ENCODE measurements at regions not wholly inside any gene's neighbourhood (a gene's known extent, or its start where the extent isn't known, plus 50 kb on each side); places are given as distances from the start of the nearest gene placed in this dataset.

DNA sequence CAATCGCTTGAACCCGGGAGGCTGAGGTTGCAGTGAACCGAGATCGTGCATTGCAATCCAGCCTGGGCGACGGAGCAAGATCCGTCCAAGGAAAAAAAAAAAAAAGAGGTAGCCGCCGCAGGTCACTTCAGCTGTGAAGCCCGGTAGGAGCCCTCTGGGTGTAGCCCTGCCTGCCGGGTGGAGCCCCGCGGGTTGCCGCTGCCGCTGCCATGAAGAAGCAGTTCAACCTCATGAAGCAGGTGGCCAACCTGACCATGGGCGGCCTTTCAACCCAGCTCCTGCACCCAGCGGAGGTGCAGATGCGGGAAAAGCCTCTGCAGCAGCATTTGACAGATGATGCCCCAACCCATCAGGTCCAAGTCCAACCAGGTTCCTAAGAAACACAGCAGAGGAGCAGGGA is 219.5 kb upstream of the SLC39A10 start:
- TF ChIP-seq, protein P1, sequence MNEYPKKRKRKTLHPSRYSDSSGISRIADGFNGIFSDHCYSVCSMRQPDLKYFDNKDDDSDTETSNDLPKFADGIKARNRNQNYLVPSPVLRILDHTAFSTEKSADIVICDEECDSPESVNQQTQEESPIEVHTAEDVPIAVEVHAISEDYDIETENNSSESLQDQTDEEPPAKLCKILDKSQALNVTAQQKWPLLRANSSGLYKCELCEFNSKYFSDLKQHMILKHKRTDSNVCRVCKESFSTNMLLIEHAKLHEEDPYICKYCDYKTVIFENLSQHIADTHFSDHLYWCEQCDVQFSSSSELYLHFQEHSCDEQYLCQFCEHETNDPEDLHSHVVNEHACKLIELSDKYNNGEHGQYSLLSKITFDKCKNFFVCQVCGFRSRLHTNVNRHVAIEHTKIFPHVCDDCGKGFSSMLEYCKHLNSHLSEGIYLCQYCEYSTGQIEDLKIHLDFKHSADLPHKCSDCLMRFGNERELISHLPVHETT (tag by site-specific recombination; IDR thresholded peaks at IDR 0.05) = no peak
- TF ChIP-seq ZNF10 (tag by site-specific recombination; IDR thresholded peaks at IDR 0.05) (no peak), ZNF707 (tag by site-specific recombination; IDR thresholded peaks at IDR 0.05) (no peak), RBAK (tag by site-specific recombination; IDR thresholded peaks at IDR 0.05) (no peak), ZBTB7A (tag by site-specific recombination; IDR thresholded peaks at IDR 0.05; ENCODE audit: low read depth) (no peak), ZBTB21 (tag by site-specific recombination; IDR thresholded peaks at IDR 0.05) (no peak), ZNF24 (tag by site-specific recombination; IDR thresholded peaks at IDR 0.05) (no peak), ZNF211 (tag by site-specific recombination; IDR thresholded peaks at IDR 0.05; ENCODE audit: low read depth) (no peak), MYNN (tag by site-specific recombination; IDR thresholded peaks at IDR 0.05; ENCODE audit: borderline replicate concordance) (no peak)
- TF ChIP-seq, protein P2, sequence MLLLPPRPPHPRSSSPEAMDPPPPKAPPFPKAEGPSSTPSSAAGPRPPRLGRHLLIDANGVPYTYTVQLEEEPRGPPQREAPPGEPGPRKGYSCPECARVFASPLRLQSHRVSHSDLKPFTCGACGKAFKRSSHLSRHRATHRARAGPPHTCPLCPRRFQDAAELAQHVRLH (tag by site-specific recombination; IDR thresholded peaks at IDR 0.05) = no peak
- TF ChIP-seq, protein P3, sequence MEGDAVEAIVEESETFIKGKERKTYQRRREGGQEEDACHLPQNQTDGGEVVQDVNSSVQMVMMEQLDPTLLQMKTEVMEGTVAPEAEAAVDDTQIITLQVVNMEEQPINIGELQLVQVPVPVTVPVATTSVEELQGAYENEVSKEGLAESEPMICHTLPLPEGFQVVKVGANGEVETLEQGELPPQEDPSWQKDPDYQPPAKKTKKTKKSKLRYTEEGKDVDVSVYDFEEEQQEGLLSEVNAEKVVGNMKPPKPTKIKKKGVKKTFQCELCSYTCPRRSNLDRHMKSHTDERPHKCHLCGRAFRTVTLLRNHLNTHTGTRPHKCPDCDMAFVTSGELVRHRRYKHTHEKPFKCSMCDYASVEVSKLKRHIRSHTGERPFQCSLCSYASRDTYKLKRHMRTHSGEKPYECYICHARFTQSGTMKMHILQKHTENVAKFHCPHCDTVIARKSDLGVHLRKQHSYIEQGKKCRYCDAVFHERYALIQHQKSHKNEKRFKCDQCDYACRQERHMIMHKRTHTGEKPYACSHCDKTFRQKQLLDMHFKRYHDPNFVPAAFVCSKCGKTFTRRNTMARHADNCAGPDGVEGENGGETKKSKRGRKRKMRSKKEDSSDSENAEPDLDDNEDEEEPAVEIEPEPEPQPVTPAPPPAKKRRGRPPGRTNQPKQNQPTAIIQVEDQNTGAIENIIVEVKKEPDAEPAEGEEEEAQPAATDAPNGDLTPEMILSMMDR (tag by site-specific recombination; IDR thresholded peaks at IDR 0.05) = no peak
- TF ChIP-seq, protein P4, sequence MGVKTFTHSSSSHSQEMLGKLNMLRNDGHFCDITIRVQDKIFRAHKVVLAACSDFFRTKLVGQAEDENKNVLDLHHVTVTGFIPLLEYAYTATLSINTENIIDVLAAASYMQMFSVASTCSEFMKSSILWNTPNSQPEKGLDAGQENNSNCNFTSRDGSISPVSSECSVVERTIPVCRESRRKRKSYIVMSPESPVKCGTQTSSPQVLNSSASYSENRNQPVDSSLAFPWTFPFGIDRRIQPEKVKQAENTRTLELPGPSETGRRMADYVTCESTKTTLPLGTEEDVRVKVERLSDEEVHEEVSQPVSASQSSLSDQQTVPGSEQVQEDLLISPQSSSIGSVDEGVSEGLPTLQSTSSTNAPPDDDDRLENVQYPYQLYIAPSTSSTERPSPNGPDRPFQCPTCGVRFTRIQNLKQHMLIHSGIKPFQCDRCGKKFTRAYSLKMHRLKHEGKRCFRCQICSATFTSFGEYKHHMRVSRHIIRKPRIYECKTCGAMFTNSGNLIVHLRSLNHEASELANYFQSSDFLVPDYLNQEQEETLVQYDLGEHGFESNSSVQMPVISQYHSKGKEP (tag by site-specific recombination; IDR thresholded peaks at IDR 0.05) = no peak
- TF ChIP-seq, protein P5, sequence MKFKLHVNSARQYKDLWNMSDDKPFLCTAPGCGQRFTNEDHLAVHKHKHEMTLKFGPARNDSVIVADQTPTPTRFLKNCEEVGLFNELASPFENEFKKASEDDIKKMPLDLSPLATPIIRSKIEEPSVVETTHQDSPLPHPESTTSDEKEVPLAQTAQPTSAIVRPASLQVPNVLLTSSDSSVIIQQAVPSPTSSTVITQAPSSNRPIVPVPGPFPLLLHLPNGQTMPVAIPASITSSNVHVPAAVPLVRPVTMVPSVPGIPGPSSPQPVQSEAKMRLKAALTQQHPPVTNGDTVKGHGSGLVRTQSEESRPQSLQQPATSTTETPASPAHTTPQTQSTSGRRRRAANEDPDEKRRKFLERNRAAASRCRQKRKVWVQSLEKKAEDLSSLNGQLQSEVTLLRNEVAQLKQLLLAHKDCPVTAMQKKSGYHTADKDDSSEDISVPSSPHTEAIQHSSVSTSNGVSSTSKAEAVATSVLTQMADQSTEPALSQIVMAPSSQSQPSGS (tag by site-specific recombination; IDR thresholded peaks at IDR 0.05; ENCODE audit: low read depth) = no peak
- TF ChIP-seq, protein P6, sequence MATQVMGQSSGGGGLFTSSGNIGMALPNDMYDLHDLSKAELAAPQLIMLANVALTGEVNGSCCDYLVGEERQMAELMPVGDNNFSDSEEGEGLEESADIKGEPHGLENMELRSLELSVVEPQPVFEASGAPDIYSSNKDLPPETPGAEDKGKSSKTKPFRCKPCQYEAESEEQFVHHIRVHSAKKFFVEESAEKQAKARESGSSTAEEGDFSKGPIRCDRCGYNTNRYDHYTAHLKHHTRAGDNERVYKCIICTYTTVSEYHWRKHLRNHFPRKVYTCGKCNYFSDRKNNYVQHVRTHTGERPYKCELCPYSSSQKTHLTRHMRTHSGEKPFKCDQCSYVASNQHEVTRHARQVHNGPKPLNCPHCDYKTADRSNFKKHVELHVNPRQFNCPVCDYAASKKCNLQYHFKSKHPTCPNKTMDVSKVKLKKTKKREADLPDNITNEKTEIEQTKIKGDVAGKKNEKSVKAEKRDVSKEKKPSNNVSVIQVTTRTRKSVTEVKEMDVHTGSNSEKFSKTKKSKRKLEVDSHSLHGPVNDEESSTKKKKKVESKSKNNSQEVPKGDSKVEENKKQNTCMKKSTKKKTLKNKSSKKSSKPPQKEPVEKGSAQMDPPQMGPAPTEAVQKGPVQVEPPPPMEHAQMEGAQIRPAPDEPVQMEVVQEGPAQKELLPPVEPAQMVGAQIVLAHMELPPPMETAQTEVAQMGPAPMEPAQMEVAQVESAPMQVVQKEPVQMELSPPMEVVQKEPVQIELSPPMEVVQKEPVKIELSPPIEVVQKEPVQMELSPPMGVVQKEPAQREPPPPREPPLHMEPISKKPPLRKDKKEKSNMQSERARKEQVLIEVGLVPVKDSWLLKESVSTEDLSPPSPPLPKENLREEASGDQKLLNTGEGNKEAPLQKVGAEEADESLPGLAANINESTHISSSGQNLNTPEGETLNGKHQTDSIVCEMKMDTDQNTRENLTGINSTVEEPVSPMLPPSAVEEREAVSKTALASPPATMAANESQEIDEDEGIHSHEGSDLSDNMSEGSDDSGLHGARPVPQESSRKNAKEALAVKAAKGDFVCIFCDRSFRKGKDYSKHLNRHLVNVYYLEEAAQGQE (tag by site-specific recombination; IDR thresholded peaks at IDR 0.05) = no peak
